ENCODE measurements at regions not wholly inside any gene's neighbourhood (a gene's known extent, or its start where the extent isn't known, plus 50 kb on each side); places are given as distances from the start of the nearest gene placed in this dataset.
A peak's percentile ranks its signal among the peaks of the same experiment; 100 is the strongest.

DNA sequence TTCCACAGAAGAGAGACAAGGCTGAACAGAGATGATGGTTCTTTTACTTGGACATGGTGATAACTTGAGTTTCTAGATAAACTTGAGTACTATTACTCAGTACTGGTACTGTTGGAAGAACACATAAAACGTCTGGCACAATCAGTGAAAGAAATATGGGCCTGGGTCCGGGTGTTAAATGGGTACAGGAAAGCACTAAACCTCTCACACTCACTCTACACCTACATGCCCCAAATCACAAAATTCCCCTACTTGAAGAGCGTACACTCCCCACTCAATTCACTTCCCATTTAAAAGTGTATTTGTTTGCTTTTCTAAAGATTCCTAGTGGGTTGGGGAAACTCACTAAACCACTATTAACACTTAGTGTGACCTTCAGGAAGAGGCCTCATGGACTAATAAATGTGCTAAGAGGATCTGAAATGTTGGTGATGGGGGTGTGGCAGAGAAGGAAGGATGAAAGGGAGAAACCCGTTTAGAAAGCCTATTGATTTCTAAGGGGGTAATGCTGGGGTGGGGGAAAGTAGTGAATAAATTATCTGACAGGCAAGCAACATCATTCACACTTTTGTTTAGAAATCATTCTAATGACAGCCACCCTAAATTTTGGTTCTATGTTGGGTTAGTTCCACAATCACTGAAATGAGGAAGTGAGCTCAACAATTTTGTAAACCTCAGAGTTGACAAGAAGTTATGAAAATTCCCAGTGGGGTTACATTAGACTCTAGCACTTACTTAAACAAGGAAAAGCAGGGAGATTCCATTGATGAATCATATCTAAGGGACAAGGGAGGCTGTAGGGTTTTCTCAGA is 222.6 kb upstream of the MARCKS start:
- peak in 1 of 2 donors; percentile 48 for DNase-seq

DNA sequence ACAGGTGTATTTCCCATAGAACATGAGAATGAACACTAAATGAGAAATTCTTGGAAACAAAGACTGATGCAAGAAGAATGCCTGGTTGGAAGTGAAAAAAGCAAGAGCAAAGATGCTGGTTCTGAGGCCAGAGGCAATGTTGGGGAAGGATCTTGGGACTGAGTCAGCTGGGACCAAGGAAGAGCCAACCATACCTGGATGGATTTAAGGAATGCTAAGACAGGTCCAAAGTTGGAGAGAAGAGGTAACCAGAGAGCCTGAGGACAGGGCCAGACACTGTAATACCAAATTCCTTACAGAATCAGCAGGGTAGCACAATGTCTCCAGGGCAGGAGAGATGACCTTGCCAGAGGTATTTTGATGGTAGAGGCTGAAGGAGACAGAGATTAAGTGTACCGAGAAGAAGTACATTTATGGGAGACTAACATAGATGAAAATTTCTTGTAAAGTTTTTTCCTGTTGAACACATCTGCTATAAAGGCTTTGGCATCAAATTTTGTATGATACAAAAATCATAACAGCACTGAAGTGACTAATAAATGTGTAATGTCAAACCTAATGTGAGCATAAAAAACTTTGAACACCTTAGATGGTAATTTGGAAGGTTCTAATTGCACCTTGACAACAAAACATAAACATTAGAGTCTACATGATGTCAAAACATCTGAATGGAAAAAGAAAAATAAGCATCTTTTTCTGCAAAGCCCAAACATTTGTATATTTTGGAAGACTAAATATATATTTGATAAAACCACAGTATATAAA is 221.7 kb upstream of the MARCKS start:
- DNase-seq: no peak

DNA sequence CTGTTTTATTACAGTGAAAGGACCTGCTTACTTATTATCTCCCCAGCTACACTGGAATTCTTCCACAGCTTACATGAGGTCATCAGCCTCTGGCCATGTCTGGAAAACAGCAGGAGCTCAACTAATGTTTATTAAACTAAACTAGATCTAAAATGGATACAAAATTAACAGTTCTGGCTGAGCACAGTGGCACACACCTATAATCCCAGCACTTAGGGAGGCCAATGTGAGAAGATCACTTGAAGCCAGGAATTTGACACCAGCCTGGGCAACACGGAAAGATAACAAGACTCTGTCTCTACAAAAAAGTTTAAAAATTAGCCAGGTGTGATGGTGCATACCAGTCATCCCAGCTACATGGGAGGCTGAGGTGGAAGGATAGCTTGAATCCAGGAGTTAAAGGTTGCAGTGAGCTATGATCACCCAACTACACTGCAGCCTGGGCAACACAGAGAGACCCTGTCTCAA is 220.8 kb upstream of the MARCKS start:
- DNase-seq: no peak

DNA sequence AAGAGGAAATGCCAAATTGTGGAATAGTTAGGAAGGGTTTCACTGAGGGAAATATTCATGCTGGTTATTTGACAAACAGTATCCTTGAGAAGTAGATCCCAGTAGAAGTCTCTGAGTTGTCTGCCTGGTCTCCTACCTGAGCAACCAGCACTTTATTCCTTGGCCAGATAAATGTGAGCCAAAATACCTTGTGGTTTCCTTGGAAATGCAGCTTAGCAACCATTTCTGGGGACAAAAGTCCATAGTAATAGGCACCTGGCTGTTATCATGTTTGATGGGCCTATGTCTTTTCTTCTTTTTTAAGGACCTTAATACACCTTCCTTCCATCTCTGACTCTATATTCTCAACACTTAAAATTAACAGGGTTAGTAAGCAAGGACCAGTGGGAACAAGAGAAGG is 217.1 kb upstream of the MARCKS start:
- DNase-seq: no peak

DNA sequence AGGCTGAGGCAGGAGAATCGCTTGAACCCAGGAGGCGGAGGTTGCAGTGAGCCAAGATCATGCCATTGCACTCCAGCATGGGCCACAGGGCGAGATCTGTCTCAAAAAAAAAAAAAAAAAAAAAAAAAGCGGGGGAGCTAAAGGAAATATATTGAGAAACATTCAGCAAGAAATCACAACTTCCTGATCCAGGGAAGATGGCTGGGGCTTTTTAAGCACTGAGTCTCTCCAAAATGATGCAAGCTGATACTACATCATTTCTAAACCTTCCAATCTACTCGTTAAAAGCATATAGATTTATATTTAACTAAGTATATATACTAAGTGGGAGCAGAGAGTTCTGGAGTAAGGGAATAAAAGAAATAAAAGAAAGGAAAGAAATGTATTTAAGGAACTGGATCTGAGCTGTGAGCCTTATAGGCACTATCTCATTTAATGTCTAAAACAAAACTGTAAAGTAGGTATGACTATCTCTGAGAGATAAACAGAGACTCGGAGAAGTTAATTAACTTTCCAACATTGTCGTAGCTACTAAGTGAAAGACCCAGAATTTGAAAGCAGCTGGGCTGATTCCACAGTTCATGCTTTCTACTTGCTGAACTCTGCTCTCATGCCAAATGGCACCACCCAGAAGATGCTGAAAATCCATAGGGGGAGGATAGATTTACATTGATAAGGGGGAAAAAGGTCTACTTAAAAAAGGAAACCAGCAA is 215.0 kb upstream of the MARCKS start:
- DNase-seq: no peak

DNA sequence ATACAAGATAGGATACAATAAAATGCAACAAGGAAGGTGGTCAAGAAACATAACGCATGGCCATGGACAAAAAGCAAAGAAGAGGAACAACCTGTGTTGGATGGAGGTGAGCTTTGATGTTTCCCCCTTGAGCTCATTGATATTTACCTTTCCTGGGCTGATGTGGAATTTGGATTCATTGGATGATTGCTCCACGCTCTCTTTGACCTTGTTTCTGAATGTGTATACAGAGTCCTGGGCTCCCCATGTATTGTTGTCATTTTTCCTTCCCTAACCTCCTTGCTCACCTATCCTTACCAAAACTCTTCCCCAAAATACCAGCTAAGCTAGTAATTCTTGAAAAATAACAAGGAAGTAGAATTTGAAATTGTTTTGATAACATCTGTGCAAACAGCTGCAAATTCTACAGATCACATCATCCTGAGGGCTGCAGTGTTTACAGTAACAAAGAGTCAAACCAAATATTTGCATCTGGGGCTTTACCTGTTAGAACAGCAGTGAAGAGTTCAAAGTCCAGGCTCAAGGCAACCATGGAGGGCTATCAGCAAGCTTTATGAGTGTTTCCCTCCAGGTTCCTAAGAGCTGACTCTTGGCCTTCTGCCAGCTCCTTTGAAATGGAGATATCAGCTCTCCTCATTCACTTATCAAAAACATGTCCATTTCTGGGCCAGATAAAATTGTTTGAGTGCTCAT is 214.3 kb upstream of the MARCKS start:
- DNase-seq: no peak

DNA sequence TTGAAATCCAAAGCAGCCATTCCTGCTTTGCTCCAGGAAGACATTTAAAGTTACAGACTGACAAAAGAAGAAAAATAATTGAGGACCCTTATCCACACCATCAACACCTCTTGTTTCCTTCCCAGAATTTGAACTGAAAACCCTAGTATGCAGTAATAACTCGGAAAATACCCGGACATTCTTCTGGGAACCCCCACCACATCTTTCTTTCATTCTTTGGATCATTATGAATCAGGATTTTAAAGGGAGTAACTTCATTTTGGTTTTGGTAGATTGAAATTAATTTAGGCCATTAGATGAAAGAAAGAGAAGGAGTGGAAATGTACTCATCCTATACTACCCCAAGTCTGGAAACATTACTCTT is 213.8 kb upstream of the MARCKS start:
- no peak for DNase-seq

DNA sequence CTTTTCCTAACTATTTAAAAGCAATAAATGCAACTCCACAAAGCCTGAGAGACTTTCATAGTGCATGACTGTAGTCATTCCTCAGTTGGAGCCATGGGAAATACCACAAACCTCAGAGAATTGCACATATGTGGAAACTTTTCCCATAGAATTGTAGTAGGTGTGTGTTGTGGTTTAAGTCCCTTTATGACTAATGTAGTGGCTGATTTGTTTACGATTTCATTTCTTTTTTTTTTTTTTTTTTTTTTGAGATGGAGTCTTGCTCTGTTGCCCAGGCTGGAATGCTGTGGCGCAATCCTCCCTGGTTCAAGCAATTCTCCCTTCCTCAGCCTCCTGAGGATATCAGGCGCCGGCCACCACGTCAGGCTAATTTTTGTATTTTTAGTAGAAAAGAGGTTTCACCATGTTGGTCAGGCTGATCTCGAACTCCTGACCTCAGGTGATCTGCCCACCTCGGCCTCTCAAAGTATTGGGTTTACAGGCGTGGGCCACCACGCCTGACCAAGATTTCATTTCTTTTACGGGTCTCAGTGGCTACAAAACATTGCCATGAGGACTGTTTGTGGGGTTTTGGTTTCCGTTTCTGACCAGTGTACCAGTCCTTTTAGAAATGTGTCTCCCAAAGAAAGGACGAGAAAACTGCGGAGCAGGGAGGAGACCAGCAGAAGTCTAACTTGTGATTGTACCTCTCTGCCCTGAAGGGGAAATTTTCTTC is 212.1 kb upstream of the MARCKS start:
- no peak for DNase-seq

DNA sequence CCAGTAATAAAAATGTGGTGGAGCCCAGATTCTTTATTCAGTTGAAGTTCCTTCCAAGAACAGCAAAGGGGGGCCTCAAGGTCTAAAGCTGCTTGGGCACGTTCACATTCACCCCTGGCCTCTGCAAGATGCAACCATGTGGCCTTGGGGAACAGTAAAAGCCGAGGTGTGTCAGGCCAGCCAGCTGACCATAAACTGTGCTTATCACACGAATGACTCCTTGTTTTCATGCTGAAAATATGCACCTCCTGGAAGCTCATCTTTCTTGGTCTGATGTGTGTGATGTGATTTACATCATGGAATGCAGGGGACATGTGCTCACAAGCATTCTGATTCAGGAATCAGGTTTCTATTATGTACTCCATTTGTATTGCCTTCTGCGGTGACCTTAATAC is 211.6 kb upstream of the MARCKS start:
- DNase-seq: no peak

DNA sequence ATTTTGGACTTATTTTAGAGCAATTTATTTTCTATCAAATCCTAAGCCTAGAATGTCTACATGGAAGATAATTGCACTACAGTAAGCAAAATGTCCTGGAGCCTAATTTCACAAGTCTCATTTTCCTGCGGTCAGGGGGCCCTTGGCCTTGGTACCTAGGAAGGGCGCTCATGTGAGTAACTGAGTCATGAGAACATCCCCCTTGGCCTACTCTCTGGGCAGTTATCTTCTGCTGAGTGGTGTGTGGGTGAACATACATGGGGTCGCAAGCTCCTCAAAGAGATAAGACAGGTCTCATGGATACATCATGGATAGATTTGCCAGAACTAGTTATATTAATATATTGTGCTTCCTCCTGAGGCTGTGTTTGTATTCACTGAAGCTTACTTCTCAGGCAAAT is 211.2 kb upstream of the MARCKS start:
- no peak for DNase-seq

DNA sequence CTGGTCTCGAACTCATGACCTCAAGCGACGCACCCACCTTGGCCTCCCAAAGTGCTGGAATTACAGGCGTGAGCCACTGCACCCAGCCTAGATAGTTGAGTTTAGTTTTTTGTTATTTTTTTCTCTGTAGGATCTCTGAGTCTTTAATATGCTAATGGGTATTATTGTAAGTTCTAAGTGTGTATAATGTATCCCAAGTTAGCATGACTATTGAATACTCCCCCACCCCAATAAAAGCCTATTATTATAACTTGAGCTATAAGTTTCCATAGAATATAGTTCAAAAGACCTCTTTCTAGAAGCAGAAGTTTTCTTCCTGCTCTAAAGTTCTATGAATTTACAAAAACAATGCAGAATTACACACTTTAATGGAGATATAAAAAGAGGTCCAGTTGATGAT is 210.4 kb upstream of the MARCKS start:
- DNase-seq: no peak

DNA sequence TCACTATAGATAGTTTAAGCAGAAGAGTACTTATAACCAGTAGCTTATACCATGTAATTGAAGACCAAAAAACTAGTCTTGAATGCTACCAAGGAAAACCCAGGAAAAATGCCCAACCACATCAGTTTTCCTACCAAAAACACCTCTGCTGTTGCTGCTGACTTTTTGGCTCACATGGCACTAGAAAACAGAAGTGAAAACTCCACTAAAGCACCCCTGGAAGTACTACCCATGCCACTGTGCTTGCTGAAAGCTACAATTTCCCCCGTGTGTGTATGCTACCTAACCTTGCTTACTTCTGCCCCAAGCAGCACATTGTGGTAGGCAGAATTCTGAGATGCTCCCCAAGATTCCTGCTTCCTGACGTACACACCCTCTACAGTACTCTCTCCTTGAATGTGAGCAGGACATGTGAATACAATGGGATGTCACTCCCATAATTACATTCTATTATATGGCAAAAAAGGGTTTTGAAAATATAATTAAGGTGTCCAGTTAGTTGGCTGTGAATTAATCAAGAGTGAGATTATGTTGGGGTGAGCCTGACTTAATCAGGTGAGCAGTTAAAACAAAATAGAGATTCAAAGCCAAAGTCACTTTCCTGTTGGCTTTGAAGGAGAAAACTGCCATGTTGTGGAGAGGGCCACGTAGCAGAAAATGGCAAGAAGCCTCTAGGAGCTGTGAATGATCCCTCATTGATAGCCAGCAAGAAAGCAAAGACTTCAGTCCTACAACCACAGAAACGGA is 209.8 kb upstream of the MARCKS start:
- no peak for DNase-seq

DNA sequence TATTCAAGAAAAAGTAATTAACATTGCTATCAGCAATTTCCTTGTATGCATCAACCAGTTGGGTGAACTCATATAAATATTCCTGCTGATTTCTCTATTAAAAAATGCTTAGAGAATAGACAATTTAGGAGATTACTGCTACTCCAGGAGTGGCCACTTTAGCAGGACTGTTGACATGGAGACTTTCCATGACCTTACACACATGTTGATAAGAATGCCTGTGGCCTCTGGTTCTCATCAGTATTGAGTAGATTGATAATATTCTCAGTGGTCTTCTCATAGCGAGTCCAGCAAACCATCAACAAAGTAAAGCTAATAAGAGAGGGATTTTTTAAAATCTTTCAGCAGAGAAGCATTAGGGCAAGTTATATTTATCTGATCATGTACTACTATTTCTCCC is 208.4 kb upstream of the MARCKS start:
- no peak for DNase-seq

DNA sequence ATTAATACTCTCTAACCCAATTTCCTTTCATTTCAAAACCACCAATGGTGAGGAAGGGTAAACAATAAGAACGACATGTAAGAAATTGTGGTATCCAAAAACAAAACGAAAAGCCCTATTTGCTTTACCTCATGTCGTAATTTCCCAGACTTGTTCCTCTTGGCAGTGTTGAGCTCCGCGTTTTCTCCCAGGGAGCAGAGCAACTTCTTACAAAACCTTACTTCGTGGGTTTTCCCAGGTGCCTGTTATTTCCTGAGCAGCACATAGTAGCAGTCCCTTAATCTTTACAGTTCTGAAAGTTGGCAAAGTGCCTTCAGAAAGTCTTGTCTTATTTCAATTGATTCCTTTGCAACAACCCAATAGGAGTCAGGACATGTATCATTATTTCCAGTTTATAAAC is 207.9 kb upstream of the MARCKS start:
- DNase-seq: no peak

DNA sequence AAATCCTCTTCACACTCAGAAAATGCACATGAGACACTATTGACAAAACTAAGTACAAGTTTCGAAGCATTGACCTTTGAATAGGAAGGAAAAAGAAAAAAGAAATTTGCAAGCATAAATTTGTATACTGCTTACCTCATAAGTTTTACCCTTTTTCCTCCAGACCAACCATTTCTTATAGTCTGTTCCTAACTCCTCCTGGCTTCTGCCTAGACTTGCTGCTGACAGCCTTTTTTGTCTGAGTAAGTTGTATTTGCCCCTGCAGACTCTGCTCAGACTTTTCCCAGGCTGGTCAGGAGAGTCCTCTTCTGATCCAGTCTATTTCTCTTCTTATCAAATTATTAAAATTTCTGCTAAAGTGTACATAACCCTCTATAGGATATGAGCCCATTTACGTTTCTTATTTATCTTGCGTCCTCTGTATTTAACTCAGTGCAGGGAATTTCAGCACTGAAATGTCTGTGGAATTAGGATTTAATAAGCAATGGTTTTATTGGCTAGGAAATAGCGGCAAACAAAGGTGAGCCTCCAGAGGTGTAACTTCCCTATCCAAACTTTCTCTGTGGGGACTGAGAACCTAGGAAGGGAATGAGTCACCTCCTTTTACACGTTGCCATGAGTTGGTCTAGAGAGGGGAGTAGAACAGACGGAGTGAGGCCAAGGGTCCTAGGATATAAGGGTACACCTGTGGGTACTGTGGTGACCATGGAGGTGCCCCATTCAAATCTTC is 207.1 kb upstream of the MARCKS start:
- no peak for DNase-seq

DNA sequence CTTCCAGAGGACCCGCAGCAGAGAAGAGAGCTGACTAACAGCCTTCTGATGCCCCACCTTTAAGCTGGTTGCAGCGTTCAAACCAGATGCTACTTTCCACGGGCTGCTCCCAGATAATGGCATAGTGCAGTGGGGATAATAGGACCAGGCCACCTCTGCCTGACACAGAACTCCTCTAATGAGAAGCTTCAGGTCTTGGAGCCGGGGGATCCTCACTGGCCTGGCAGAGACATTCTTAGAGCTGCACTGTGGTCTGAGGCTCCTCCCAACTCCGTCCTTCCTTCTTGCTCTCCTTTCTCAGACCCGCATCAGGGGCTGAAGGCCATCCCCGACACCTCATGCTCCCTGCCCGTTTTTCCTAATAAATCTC is 206.6 kb upstream of the MARCKS start:
- no peak for DNase-seq

DNA sequence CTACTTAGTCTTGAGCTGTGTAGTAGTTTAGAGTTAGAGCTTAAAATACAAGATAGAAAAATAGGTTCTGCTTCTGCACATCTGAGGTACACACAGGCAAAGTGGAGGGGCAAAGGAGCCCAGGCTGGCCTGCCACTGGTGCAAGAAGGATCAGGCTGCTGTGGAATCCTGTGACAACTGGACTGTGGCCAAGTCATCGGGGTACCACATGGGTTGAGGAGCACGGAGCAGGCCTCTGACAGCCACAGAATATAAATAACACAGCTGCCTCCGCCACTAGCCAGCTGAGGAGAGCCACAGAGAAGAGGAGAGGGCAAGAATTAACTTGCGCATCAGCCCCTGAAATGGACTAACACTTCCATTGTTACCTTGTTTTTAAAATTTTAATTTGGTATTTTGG is 206.0 kb upstream of the MARCKS start:
- DNase-seq: no peak

DNA sequence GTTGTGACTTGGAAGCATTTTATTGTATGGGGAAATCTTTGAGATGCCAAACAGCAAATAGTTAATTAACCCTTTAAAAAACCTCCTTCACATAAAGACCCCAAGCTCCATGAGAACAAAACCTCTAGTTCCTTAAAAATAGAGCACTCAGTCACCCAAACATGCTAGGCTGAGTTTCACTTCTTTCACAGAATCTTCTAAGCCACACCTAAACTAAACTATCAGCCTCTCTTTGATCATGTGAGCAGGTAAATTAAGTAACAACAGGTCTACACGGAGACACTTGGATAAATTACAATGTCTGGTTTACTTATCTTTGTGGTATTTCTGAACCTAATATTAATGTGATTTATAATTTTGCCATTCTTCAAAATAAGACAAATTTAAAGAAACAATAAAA is 205.2 kb upstream of the MARCKS start:
- DNase-seq: no peak

DNA sequence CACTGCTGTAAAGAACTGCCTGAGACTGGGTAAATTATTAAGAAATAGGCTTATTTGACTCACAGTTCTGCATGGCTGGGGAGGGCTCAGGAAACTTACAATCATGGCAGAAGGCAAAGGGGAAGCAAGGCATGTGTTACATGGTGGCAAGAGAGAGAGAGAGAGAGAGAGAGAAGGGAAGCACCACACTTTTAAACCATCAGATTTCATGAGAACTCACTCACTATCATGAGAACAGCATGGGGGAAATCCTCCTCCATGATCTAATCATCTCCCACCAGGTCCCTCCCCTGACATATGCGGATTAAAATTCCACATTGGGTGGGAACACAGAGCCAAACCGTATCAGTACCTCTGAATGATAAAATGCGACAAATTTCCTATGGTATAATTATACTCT is 203.9 kb upstream of the MARCKS start:
- DNase-seq: no peak

DNA sequence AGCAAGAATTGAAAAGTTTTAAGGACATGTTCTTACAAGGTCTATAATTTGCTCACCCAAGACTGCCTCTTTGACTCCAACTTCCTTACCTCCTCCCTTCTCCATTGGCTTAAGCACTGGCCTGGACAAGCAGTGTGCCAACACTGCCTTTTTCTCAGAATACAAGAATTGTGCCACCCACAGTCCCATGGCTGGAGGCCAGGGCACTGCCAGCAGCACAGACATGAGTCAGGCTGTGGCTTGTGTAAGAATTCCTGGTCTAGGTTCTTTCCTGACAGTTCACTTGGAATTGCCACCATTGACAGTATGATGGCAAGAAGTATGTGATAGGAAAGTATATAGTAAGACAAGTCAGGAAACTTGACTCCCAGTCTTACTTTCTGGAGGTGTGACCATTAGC is 202.7 kb upstream of the MARCKS start:
- no peak for DNase-seq

DNA sequence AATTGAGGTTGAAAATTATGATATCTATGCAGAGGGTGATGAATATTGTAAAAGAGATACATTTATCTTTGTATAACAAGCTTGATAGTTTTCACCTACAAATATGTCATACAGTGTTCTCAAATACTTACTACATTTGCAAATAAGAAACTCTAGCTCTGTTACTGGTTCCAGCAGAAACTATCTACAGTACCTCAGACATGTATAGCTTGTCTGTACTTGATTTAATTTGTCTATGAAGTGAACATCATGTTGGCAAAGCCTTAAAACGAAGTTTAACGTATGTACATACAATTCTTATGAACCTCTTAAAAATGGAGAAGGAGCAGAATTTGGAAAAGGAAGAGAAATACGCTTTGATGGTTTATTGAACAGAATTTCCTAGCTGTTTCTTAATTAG is 201.4 kb upstream of the MARCKS start:
- no peak for DNase-seq
